NCI-H187 (cell line): ENCODE measurements at regions not wholly inside any gene's neighbourhood (a gene's known extent, or its start where the extent isn't known, plus 50 kb on each side); places are given as distances from the start of the nearest gene placed in this dataset.
"Not testable (repeated sequence)": the region's sequence is repeated elsewhere in the genome, so short reads cannot be mapped to it uniquely, and the experiment has no call there.

Experiments
- DNase-seq, 2 experiments: peaks; one replicate each; lab custom pipeline; 2025; lab: John Stamatoyannopoulos, UW

DNA sequence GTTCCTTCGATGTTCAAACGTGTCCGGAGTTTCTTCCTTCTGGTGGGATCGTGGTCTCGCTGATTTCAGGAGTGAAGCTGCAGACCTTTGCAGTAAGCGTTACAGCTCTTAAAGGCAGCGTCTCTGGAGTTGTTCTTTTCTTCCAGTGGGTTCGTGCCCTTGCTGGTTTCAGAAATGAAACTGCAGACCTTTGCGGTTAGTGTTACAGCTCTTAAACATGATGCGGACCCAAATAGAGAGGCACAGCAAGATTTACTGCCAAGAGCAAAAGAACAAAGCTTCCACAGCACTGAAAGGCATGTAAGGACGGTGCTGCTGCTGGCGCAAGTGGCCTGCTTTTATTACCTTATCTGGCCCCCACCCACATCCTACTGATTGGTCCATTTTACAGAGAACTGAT lies 931.4 kb downstream of the IPMK start:
- DNase-seq = no peak

DNA sequence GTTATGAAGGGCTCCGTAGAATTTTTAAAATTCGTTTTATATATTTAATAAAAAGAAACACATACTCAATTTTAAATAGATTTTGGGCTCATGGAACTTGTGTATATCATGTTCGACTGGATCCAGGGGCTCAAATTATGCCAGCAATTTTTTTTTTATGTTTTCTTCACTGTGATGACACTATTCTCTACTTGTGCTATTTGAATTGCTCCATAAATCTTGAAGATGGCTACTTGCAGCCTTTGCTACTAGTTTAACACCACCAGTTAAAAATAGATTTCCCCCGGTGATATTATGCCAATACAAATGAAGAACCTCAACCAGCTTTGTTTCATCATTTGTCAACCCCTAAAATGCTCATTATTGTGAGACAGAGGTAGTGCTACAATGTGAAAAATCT lies 933.2 kb downstream of the IPMK start:
- no peak for DNase-seq

DNA sequence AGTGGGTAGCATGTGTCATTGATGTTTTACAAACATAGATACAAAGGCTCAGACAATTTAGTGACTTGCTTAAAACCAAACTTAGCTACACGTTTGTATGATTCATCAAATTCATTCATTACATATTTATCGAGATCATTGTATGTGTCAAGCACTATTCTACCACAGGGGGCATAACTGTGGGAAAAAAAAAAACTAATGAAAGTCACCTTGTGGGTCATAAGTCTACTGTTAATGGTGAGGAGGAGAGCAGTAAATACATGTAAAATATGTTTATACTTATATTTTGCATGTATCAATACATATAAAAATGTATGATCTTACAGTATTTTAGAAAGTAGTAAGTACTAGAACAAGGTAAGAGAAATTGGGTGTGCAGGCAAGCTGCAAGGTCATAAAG lies 933.8 kb downstream of the IPMK start:
- DNase-seq = no peak

DNA sequence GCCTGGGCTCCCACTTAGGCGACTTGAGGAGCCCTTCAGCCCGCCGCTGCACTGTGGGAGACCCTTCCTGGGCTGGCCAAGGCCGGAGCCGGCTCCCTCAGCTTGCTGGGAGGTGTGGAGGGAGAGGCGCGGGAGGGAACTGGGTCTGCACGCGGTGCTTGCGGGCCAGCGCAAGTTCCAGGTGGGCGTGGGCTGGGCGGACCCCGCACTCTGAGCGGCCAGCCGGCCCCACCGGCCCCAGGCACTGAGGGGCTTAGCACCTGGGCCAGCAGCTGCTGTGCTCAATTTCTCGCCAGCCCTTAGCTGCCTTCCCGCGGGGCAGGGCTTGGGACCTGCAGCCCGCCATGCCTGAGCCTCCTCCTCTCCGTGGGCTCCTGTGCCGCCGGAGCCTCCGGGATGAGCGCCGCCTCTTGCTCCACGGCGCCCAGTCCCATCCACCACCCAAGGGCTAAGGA lies 946.3 kb downstream of the IPMK start:
- not testable (repeated sequence) for DNase-seq

DNA sequence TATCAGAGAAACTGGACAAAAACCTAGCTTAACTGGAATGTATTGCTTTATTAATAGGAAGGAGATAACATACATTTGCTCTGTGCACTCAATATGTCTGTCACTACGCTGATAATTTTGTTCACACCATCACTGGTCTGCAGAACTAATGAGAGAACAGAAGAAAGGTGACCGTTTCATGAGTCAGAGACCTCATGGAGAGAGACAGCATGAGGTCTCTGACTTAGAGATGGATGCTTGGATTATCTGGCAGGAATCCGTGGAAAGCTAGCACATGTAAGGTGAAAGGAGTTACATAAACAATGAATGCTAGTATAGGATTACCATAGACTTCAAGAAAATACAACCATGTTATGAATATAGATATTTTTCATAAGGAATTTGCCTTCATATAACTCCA lies 947.3 kb downstream of the IPMK start:
- DNase-seq = no peak

DNA sequence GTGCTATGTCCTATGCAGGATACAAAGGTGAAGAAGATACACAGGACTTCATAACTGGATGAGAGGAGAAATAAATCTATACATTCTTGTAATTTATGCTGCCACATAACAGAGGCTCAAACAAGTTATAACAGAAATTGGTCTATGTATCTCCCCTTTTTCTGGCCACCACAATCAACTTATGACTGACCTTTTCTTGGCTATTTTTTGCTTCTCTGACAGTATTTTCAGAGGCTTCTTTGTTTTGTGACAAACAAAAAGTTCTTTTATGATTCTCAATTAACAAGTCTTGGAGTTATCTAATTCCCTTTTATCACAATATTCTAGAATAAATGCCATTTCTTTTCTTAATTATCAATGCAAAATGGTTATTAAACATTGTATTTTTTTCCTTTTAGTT lies 953.0 kb upstream of the ZWINT start:
- no peak for DNase-seq

DNA sequence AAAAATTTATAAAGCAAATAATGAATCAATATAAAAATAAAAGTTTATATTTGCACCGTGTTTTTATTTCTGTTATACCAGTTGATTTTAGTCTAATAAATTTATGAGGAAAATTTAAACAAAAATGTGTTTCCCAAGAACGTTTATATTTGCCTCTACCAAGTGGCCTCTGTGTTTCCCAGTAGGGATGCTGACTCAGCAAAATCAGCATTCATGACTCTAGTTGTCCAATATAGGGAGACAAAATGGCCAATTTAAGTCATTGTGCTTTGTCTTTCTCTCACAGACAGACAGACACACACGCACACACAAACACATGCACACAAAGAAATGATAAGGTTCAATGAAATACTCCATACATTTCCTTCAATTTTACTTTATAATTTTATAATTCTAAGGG lies 942.5 kb upstream of the ZWINT start:
- no peak for DNase-seq

DNA sequence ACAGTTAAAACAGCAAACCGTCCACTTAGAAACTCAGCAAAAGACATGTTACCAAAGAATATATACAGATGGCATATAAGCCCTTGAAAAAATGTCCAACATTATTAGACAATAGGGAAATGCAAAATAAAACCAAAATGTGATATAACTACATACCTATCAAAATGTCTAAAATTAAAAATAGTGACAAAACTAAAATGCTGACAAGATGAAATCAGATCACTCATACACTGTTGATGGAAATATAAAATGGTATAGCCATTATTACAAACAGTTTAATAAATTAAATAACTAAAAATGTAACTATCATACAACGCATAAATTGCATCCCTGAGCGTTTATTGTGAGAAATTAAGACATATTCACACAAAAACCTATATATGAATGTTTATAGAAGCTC lies 939.7 kb upstream of the ZWINT start:
- no peak for DNase-seq

DNA sequence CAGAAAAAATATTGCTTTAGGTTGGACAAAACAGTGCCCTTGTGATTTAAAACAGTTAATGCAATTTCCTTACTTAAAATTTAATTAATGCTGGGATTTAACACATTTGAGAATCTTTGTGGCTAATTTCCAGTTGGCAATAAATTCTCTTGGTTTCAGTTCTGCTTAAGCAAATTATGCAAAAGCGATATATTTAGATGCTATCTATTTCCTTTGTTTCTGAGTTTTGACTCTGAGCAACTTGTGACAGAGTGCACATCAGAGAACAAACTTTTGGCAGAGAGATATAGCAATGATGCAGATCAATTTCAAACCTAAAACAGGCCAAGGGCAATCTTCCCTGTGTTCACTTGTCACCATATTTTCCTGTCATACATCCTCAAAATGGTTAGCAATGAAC lies 933.6 kb upstream of the ZWINT start:
- DNase-seq = no peak

DNA sequence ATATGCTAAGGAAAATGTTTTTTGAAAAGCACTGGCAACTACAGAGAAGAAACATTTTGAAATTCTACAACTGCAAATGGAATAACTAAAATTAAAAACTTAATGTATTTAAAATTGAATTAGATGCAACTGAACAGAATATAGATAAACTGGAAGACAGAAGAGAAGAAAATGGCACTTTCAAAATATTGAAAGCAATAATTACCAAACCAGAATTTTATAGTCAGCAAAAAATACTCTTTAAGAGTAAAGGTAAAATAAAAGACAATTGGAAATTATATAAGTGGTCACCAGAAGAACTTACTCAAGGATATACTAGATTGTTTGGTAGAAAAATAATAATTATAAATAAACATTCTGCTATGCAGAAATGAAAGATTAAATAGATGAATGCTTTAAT lies 927.7 kb upstream of the ZWINT start:
- no peak for DNase-seq

DNA sequence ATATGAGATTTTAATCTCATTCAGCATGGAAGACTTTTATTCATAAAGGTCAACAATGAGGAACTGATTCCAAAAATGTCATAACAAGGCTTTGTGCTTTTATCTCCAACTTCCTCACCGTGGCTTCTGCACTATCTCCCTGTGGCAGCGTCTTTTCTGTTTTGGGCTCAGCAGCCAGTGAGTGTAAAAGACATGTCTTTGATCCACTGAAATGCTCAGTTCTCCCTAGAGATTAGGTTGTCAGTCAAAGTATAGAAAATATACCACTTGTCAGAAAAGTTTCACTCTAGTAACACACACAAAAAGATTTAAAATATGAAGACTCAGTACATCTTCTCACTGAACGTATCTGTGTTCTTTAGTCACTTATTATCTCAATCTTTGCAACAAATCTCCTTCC lies 901.8 kb upstream of the ZWINT start:
- DNase-seq = no peak

DNA sequence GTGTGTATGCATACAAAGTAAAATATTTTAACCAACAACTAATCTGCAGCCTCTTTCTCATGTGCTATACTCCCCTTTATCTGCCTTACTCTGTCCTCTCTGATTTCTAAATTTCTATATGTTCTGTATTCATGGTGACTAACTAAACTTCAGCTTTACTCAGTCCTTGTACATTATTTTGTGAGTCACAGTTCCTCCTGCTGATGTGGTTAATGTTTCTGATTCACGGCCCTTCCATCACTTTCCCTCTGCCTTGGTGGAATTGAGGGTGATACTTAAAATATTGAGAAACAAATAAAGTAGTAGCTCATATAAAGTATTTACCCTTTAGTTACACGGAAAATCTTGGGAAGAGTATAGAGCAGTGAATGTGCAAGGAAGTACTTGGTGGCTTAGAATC lies 899.1 kb upstream of the ZWINT start:
- no peak for DNase-seq

DNA sequence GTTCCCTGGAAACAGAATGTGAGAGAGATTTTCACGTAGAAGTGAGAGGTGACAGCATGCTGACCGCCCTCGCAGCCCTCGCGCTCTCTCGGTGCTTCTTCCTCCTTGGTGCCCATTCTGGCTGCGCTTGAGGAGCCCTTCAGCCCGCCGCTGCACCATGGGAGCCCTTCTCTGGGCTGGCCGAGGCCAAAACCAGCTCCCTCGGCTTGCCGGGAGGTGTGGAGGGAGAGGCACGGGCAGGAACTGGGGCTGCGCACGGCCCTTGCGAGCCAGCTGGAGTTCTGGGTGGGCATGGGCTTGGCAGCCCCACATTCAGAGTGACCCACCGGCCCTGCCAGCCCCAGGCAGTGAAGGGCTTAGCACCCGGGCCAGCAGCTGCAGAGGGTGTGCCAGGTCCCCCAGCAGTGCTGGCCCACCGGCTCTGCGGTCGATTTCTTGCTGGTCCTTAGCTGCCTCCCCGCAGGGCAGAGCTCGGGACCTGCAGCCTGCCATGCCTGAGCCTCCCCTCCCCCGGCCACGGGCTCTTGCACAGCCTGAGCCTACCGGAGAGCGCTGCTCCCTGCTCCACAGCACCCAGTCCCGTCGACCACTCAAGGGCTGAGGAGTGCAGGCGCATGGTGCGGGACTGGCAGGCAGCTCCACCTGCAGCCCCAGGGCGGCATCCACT lies 888.7 kb upstream of the ZWINT start:
- DNase-seq = no peak

DNA sequence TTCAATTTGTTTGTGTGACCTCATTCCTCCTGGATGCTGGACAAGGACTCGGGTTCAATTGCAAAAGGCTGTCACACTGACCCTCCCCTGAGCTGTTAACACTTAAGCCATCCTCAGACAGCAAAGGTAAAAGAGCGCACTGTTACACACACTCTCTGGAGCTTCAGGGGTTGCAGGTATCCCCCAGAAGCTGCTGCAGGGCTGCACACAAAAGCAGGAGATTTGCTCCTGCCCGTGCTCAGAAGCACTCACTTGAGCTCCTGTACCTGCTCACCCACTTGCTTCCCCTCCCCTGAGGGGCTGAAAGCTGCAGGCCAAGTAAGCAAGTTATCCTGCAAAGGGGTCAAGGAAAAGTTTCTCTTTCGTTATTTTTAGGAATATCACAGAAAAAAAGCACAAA lies 886.2 kb upstream of the ZWINT start:
- DNase-seq = no peak

DNA sequence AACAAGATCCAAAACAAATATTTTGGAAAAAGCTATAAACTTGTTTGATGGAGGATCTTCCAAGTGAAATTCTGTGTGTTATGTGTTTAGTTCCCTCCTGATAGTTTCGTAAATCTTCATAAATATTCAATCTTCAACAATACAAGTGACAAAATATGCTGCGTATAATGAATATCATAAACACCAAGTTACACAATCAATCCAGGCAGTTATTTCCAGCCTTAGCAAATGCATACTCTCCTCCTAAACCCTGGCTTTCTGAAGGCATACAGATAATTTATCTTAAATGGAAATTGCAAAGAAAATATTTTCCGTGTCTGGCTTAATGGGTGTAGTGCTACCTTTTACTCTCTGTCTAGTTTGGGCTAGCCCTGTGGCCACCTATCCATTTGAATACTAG lies 864.9 kb upstream of the ZWINT start:
- no peak for DNase-seq

DNA sequence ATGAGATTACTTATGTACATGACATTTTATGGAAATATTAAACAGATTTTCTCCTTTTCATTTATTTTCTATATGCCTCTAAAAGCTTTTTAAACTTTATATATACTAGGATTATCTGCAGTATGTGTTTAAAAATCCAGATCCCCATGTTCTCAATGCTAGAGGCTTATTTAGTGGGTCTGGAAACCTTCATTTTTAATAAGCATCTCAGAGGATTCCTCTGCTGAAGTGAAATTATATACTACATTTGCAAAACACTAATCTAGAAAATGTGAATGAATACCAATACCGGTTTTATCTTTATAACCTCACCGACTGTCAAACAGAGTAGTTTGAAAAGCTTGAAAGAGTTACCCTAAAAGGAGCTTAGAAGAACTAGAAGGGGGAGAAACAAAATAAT lies 863.8 kb upstream of the ZWINT start:
- no peak for DNase-seq

DNA sequence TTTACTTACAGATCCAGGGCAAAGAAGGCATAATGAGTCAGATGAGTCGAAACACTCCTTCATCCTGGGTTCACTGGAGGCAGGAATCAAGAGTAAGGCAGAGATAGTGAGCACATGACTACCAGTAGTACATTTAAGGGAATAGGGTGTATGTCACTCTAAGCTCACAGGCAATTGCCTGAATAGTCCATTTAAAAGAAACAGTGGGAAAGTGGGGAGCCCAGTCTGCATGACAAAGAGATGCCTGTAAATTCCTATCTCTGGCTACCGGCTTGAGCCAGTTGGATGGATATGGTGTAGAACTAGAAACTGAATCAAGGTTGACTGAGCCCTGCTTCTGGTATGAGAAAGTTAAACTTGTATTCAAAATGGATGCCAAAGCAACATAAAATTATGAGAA lies 861.5 kb upstream of the ZWINT start:
- DNase-seq = no peak

DNA sequence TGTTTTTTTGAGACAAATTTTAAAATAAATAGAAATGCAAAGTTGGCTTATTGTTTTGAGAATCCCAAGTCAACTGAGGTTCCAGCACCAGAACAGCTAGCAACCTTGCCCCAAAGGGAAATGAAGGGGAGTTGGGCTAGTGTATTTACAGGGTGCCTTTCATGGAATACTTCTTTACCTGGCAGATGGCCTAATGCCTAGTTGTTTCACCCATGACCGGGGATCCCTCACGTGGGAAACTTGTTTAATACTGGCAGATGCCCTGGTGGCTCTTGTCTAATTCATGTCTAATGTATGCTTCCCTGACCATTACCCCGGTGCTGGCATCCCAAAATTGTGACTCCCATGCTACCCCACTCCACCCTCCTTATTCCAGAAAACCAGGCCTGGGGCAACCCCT lies 861.1 kb upstream of the ZWINT start:
- no peak for DNase-seq

DNA sequence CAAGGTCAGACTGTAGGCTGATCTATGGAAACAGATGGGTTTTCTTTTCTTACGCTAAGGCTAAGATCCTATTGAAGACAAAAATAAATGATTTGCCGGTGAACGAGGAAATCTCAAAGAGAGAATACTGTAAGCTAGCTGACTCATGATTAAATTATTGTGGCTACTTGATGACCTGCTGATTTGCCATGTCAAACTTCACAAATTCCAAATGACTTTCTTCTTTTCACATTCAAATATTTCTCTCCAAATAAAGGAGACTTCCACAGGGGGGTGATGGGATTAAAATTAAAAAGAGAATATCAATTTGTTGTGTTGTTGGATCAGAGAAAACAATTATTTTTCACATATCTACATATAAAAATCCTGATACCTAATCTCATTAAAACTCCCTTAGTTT lies 860.6 kb upstream of the ZWINT start:
- DNase-seq = no peak

DNA sequence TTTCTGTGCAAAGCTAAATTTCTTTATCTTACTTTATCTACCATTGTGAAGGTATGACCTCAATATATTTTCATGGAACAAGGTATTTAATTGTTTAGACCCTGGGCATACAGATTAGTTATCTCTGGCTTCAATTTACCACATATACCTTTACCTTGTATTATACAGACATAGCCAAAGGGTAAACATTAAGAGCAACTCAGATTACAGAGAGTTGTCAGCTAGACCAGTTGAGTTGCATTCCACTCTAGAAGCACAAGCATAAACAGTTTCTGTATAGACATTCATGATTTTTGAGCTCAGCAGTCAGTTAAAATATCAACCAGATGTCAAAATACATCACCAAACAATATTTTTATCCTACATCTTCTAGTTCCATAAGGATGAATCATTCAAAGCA lies 857.3 kb upstream of the ZWINT start:
- no peak for DNase-seq

DNA sequence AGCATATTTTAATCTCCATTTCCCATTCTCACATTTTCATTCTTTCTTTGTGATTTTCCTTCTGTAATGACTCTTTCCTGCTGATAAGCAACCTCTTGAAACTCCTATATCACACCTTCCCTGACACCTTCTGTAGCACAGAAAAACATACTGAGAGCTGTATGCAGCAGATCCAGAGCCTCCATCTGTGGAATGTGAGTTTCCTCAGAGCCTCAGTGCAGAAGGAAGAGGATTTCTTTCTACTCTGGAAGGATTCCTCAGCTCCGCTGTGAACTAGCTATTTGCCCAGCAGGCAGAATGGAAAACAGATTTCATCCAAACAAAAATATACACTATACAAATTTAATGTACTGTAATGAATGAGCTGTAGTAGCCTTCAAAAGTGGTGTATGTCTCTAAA lies 841.3 kb upstream of the ZWINT start:
- no peak for DNase-seq

DNA sequence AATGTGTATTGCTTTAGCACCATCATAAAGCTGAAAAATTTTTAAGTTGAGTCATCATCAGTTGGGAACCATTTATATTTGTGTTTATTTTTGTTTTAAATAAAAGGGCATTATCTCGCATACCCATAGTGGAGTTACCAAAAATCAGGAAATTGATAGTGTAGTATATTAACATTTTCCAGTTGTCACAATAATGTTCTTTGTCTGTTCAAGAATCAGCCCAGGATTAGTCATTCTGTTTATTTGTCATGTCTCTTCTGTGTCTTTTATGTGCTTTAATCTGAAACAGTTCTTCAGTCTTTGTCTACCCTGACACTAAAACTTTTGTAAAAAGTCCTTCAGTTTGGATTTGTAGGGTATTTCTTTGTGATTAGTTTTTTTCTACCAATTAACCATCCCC lies 827.8 kb upstream of the ZWINT start:
- no peak for DNase-seq

DNA sequence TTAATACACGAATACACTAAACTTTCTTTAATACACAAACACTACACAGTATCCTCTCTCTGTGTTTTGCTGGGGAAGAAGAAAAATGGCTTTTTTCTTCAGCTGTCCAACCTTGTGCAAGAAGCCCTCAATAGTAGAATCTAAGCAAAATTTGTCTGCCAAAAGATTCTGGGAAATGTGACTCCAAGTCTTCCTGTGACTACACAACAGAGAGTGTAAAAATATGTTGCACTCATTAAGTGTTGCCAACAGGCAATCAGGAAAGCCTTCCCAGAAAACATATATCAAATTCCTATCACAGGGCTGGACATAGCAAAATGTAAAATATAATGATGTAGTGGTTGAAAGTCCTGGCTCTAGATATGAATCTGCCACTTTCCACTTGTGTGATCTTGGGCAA lies 825.1 kb upstream of the ZWINT start:
- DNase-seq = no peak

DNA sequence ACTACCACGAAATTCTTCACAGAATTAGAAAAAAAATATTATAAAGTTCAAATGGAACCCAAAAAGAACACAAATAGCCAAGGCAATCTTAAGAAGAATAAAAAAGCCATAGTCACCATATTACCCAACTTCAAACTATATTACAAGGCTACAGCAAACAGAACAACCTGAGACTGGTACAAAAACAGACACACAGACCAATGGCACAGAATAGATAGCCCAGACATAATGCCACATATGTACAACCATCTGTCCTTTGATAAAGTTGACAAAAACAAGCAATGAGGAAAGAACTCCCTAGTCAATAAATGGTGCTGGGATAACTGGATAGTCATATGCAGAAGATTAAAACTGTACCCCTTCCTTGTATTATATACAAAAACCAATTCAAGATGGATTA lies 808.5 kb upstream of the ZWINT start:
- DNase-seq = no peak
